KMS-11 (cell line): ENCODE measurements at regions not wholly inside any gene's neighbourhood (a gene's known extent, or its start where the extent isn't known, plus 50 kb on each side); places are given as distances from the start of the nearest gene placed in this dataset.

Experiments
- H2AFZ ChIP-seq: fragments of 200-600 bp; sonication (generic); 2 replicates; pipeline ENCODE4 v1.6.1; 2016; ENCODE audit warnings: antibody characterized with exemption, mixed run types, low read depth
- H3K27ac ChIP-seq: fragments of 200-600 bp; sonication (generic); 2 replicates; pipeline ENCODE4 v1.6.1; 2016; ENCODE audit warnings: mild to moderate bottlenecking, mixed run types
- H3K27me3 ChIP-seq: fragments of 200-600 bp; sonication (generic); 2 replicates; pipeline ENCODE4 v1.6.1; 2017; ENCODE audit warnings: mild to moderate bottlenecking, low read depth, mixed run types, moderate library complexity; ENCODE audit not compliant: insufficient read depth
- H3K36me3 ChIP-seq: fragments of 200-600 bp; sonication (generic); 2 replicates; pipeline ENCODE4 v1.6.1; 2017; ENCODE audit warnings: mild to moderate bottlenecking, mixed run types; ENCODE audit not compliant: insufficient read depth
- H3K4me1 ChIP-seq: fragments of 200-600 bp; sonication (generic); 2 replicates; pipeline ENCODE4 v1.6.1; 2016; ENCODE audit warnings: mild to moderate bottlenecking, low read depth, mixed run types; ENCODE audit not compliant: poor library complexity, severe bottlenecking
- H3K4me2 ChIP-seq: fragments of 200-600 bp; sonication (generic); 2 replicates; pipeline ENCODE4 v1.7.0; 2016; ENCODE audit warnings: mild to moderate bottlenecking, mixed run types
- H3K4me3 ChIP-seq: fragments of 200-600 bp; sonication (generic); IDR thresholded peaks from 2 replicates; pipeline ENCODE4 v1.6.1; 2017; ENCODE audit warnings: low read depth, low read length, mixed read lengths; ENCODE audit not compliant: insufficient read depth
- H3K79me2 ChIP-seq: fragments of 200-600 bp; sonication (generic); 2 replicates; pipeline ENCODE4 v1.6.1; 2016; ENCODE audit warnings: low read depth, mixed run types; ENCODE audit not compliant: insufficient read depth
- H3K9ac ChIP-seq: fragments of 200-600 bp; sonication (generic); 2 replicates; pipeline ENCODE4 v1.6.1; 2016; ENCODE audit warnings: mild to moderate bottlenecking, mixed run types
- H4K20me1 ChIP-seq: fragments of 200-600 bp; sonication (generic); 2 replicates; pipeline ENCODE4 v1.6.1; 2016; ENCODE audit warnings: mild to moderate bottlenecking, mixed run types; ENCODE audit not compliant: insufficient read depth
- CTCF ChIP-seq: fragments of 200-600 bp; sonication (generic); conservative IDR thresholded peaks from 2 replicates; pipeline ENCODE4 v1.6.1; 2017; ENCODE audit warnings: low read depth, mild to moderate bottlenecking, antibody characterized with exemption, low read length, moderate library complexity, mixed read lengths

GRCh38 chr3:148253713-148254112 is 444.0 kb upstream of the AGTR1 start:
- no peak for TF ChIP-seq CTCF
- H3K27me3 ChIP-seq, result no peaks in the 10 kb centered on the region
- H3K27ac ChIP-seq, result no peak overlapping the region
- H3K36me3 ChIP-seq, result no peaks in the 10 kb centered on the region
- H3K4me3 ChIP-seq, result no peak overlapping the region
- H3K9ac ChIP-seq, result no peak overlapping the region
- H2AFZ ChIP-seq, result no peak overlapping the region
- no peaks in the 10 kb centered on the region for H3K4me1 ChIP-seq
- no peaks in the 10 kb centered on the region for H4K20me1 ChIP-seq
- H3K4me2 ChIP-seq, result no peak overlapping the region
- H3K79me2 ChIP-seq, result no peaks in the 10 kb centered on the region

GRCh38 chr3:148254402-148254801 is 443.3 kb upstream of the AGTR1 start:
- H3K79me2 ChIP-seq, result no peaks in the 10 kb centered on the region
- no peaks in the 10 kb centered on the region for H3K4me1 ChIP-seq
- H3K4me2 ChIP-seq, result no peak overlapping the region
- H3K27ac ChIP-seq, result no peak overlapping the region
- H3K4me3 ChIP-seq, result no peak overlapping the region
- no peaks in the 10 kb centered on the region for H3K36me3 ChIP-seq
- H3K9ac ChIP-seq, result no peak overlapping the region
- H3K27me3 ChIP-seq, result no peaks in the 10 kb centered on the region
- no peaks in the 10 kb centered on the region for H4K20me1 ChIP-seq
- no peak overlapping the region for H2AFZ ChIP-seq
- no peak for TF ChIP-seq CTCF

GRCh38 chr3:148255981-148256969 is 441.4 kb upstream of the AGTR1 start:
- H3K4me3 ChIP-seq, result no peak overlapping the region
- H3K4me2 ChIP-seq, result no peak overlapping the region
- H3K27me3 ChIP-seq, result no peaks in the 10 kb centered on the region
- no peaks in the 10 kb centered on the region for H4K20me1 ChIP-seq
- H3K9ac ChIP-seq, result no peak overlapping the region
- H2AFZ ChIP-seq, result no peak overlapping the region
- no peaks in the 10 kb centered on the region for H3K4me1 ChIP-seq
- H3K79me2 ChIP-seq, result no peaks in the 10 kb centered on the region
- H3K36me3 ChIP-seq, result no peaks in the 10 kb centered on the region
- no peak overlapping the region for H3K27ac ChIP-seq
- no peak for TF ChIP-seq CTCF

- no peaks in the 10 kb centered on the region for H3K79me2 ChIP-seq
- H3K4me1 ChIP-seq, result no peaks in the 10 kb centered on the region
- H3K27me3 ChIP-seq, result no peaks in the 10 kb centered on the region
- H3K27ac ChIP-seq, result no peak overlapping the region
- no peak overlapping the region for H3K4me2 ChIP-seq
- no peak overlapping the region for H2AFZ ChIP-seq
- no peaks in the 10 kb centered on the region for H3K36me3 ChIP-seq
- no peaks in the 10 kb centered on the region for H4K20me1 ChIP-seq
- no peak overlapping the region for H3K9ac ChIP-seq
- no peak for TF ChIP-seq CTCF
- no peak overlapping the region for H3K4me3 ChIP-seq
Observed at GRCh38 chr3:148262980-148263379, 434.7 kb upstream of the AGTR1 start.
